Left lung (tissue), 4 donors: ENCODE measurements at regions not wholly inside any gene's neighbourhood (a gene's known extent, or its start where the extent isn't known, plus 50 kb on each side); places are given as distances from the start of the nearest gene placed in this dataset.

Experiments
- ATAC-seq: fragments of 200-7000 bp; cut with Tn5 transposase; one replicate; pipeline ENCODE4 v1.9.1; 2020; ENCODE audit warnings: moderate library complexity
- DNase-seq, 4 donors: peaks; one replicate each; pipeline ENCODE4 v3.0.0-alpha.2; 2013 to 2020
- H3K27ac ChIP-seq, 2 donors: fragments of 200-600 bp; sonication (generic) in 1 of 2; one replicate each; pipeline versions ENCODE4 v1.5.0 to v1.8.0; 2020 to 2021
- H3K27me3 ChIP-seq, 2 donors: fragments of 200-600 bp; sonication (generic) in 1 of 2; one replicate each; pipeline versions ENCODE4 v1.5.0 to v1.8.0; 2020 to 2021
- H3K36me3 ChIP-seq, 2 donors: fragments of 200-600 bp; sonication (generic) in 1 of 2; one replicate each; pipeline versions ENCODE4 v1.5.0 to v1.8.0; 2020 to 2021
- H3K4me1 ChIP-seq, 2 donors: fragments of 200-600 bp; one replicate each; pipeline ENCODE4 v1.8.0; 2021
- H3K4me3 ChIP-seq, 2 donors: fragments of 200-600 bp; sonication (generic) in 1 of 2; one replicate each; pipeline versions ENCODE4 v1.5.0 to v1.8.0; 2020 to 2021; ENCODE audit warnings: mild to moderate bottlenecking in 1 of 2
- H3K9me3 ChIP-seq, 2 donors: fragments of 200-600 bp; sonication (generic) in 1 of 2; one replicate each; pipeline versions ENCODE4 v1.5.0 to v1.8.0; 2020 to 2021
- intact Hi-C, 2 donors: fragments of 100-400 bp; cut with DNase I; formaldehyde crosslinking; loops; one replicate each; pipeline versions ENCODE4 v1.11.2 to v1.14.2; 2022
- TF ChIP-seq, protein P1 (sequence below), 2 donors: fragments of 200-600 bp; sonication (generic) in 1 of 2; IDR thresholded peaks; one replicate each; pipeline versions ENCODE4 v1.5.0 to v1.8.0; 2021; ENCODE audit warnings: antibody characterized with exemption in 2 of 2
- donor health status: DM: no; HTN: yes; CAD: no.
- donor health status: DM: no; HTN: no; CAD: no.

DNA sequence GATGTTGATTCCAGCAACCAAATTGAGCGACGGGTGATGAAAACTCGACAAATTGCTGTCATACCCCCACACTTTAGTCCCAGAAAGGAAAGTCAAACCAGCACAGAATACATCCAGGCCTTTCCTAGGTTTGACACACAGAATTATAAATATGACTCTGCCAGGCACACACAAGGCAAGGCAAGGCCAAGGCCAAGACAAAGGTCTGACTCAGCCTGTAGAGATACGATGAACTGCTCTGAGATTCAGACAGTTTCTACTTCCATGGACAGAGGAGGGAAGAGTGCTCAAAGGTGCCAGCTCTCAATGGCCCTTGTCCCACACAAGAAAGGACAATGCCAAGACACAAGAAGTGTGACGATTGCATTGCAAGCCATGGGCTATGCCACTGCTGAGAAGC, 880.2 kb upstream of the TMEM132C start:
- Histone ChIP-seq H3K4me3 (no peak overlapping the region), H3K36me3 (no peaks in the 10 kb centered on the region), H3K4me1 (no peaks in the 10 kb centered on the region), H3K27me3 (peaks cover 0 to 8% of the 10 kb centered on the region in 2 donors), H3K27ac (no peak overlapping the region), H3K9me3 (no peaks in the 10 kb centered on the region)
- intact Hi-C loops, result no loop called here
- TF ChIP-seq, protein P1, sequence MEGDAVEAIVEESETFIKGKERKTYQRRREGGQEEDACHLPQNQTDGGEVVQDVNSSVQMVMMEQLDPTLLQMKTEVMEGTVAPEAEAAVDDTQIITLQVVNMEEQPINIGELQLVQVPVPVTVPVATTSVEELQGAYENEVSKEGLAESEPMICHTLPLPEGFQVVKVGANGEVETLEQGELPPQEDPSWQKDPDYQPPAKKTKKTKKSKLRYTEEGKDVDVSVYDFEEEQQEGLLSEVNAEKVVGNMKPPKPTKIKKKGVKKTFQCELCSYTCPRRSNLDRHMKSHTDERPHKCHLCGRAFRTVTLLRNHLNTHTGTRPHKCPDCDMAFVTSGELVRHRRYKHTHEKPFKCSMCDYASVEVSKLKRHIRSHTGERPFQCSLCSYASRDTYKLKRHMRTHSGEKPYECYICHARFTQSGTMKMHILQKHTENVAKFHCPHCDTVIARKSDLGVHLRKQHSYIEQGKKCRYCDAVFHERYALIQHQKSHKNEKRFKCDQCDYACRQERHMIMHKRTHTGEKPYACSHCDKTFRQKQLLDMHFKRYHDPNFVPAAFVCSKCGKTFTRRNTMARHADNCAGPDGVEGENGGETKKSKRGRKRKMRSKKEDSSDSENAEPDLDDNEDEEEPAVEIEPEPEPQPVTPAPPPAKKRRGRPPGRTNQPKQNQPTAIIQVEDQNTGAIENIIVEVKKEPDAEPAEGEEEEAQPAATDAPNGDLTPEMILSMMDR (IDR thresholded peaks at IDR 0.05), result no peak
- no peak for ATAC-seq
- DNase-seq, result no peak

DNA sequence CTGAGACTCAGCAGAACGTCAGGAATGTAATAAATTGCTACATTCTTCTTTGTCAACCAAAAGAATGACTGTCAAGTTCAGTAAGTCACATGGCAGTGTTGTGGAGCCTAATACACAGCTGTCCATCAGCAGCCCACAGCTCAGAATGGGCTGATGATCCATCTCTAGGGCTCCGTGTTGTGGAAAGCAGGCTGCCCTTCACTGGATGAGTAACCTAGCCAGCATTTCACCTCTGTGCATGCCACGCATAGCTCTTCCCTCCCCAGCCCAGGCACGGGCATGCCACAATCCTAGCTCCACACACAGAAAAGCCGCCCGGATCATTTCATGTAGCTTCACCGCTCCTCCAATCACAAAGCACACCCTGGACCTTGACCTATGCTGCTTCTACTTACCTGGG, 878.0 kb upstream of the TMEM132C start:
- no peak for DNase-seq
- no peak for ATAC-seq

DNA sequence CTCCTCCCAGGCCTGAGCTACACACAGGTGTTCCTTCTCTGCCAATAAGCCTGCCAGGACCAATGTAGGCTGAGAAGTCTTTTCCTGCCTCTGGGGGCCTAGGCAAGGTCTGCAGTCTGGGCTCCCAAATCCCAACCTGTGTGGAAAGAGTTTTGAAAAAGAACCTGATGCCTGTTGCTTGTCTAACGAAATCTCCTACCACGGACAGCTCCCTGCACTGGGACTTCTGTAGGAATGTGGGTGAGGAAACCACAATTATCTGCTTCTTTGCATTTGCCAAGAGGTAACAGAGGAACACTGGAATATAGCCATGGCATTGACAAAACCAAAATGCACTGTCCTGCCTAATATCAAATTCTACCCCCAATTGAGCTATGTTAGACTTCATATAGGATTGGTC, 877.0 kb upstream of the TMEM132C start:
- H3K27me3 ChIP-seq, result peaks cover 0 to 5% of the 10 kb centered on the region in 2 donors
- no peak overlapping the region for H3K4me3 ChIP-seq
- no peaks in the 10 kb centered on the region for H3K4me1 ChIP-seq
- TF ChIP-seq, protein P1 (IDR thresholded peaks at IDR 0.05), result no peak
- no peak for ATAC-seq
- H3K27ac ChIP-seq, result no peak overlapping the region
- no peaks in the 10 kb centered on the region for H3K9me3 ChIP-seq
- intact Hi-C loops, result no loop called here
- no peaks in the 10 kb centered on the region for H3K36me3 ChIP-seq
- peak in 2 of 4 donors; percentile 3 to 19 for DNase-seq

More for the DNA sequence above, 878.0 kb upstream of the TMEM132C start:
- no peak overlapping the region for H3K27ac ChIP-seq
- H3K27me3 ChIP-seq, result peaks cover 0 to 5% of the 10 kb centered on the region in 2 donors
- H3K4me1 ChIP-seq, result no peaks in the 10 kb centered on the region
- no peaks in the 10 kb centered on the region for H3K9me3 ChIP-seq
- intact Hi-C loops, result no loop called here
- H3K4me3 ChIP-seq, result no peak overlapping the region
- TF ChIP-seq, protein P1 (IDR thresholded peaks at IDR 0.05), result no peak
- H3K36me3 ChIP-seq, result no peaks in the 10 kb centered on the region

DNA sequence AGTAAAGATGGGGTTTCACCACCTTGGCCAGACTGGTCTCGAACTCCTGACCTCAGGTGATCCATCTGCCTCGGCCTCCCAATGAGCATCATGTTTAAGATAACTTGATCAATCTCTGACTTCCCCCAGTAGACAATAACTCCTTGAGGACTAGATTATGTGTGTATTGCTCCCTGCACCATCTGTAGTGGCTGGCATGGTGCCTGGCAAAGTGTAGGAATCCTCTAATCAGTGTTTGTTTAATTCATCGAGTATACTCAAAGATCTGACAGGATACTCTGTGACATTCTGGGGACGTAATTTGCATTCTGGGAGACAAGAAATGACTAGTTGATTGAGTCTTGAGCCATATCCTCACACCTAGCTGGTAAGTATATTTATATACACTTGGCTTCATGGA, 873.5 kb upstream of the TMEM132C start:
- TF ChIP-seq, protein P1 (IDR thresholded peaks at IDR 0.05), result no peak
- no peaks in the 10 kb centered on the region for H3K36me3 ChIP-seq
- no peaks in the 10 kb centered on the region for H3K4me1 ChIP-seq
- intact Hi-C loops, result no loop called here
- peaks cover 0 to 7% of the 10 kb centered on the region in 2 donors for H3K27me3 ChIP-seq
- no peak overlapping the region for H3K4me3 ChIP-seq
- no peak for DNase-seq
- H3K9me3 ChIP-seq, result no peaks in the 10 kb centered on the region
- no peak for ATAC-seq
- no peak overlapping the region for H3K27ac ChIP-seq

DNA sequence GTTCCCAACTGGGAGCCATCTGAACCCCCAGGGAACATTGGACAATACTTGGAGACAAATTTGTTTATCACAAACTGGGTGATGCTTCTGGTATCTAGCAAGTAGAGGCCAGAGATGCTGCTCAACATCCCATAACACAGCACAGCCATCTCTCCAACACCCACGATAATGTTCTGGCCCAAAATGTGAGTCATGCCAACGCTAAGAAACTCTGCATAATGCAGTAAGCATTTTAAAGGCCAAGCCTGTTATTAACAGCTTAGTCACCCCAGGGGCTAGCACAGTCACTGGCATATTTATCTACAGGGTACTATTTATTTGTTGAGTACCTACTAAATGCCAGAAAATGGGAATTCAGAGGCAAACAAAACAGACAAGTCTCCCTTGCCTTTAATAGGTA, 873.1 kb upstream of the TMEM132C start:
- intact Hi-C loops, result no loop called here
- no peaks in the 10 kb centered on the region for H3K36me3 ChIP-seq
- H3K4me3 ChIP-seq, result no peak overlapping the region
- no peaks in the 10 kb centered on the region for H3K9me3 ChIP-seq
- ATAC-seq, result no peak
- no peak for DNase-seq
- H3K4me1 ChIP-seq, result no peaks in the 10 kb centered on the region
- TF ChIP-seq, protein P1 (IDR thresholded peaks at IDR 0.05), result no peak
- no peak overlapping the region for H3K27ac ChIP-seq
- H3K27me3 ChIP-seq, result peaks cover 0 to 7% of the 10 kb centered on the region in 2 donors
